HepG2 (cell line): ENCODE measurements at regions not wholly inside any gene's neighbourhood (a gene's known extent, or its start where the extent isn't known, plus 50 kb on each side); places are given as distances from the start of the nearest gene placed in this dataset.

ENCODE experiments used
- ATAC-seq: fragments of 200-7000 bp; cut with Tn5 transposase; 3 replicates; pipeline ENCODE4 v1.9.1; 2020; ENCODE audit warnings: mild to moderate bottlenecking, moderate library complexity
- BruUV-seq: library from RNA; stranded (reverse); fragments of 400-500 nt; replicated peaks from 2 replicates; lab custom pipeline; 2021; lab: Mats Ljungman, UMichigan
- CTCF ChIA-PET: fragments of 300-600 bp; formaldehyde crosslinking; extraction: SDS; loops from one replicate; lab custom pipeline; 2021; ENCODE audit warnings: low total read pairs, inconsistent platforms, low intra/inter-chr PET ratio; lab: Yijun Ruan, JAX
- POLR2A ChIA-PET: fragments of 350-600 bp; sonication (Branson Sonifier 250); formaldehyde crosslinking; loops from one replicate; lab custom pipeline; 2020; ENCODE audit warnings: antibody characterized with exemption, inconsistent platforms; lab: Yijun Ruan, JAX
- DNase-seq: peaks from one replicate; pipeline ENCODE4 v3.0.0-alpha.2; 2015; ENCODE audit warnings: low spot score
- FAIRE-seq: peaks from 3 replicates; lab custom pipeline; 2011; peaks lifted over from hg19 to GRCh38; lab: Jason Lieb, UNC
- H2AFZ ChIP-seq: one replicate; pipeline ENCODE4 v1.6.1; 2011; ENCODE audit warnings: low read length, inconsistent platforms
- H3K27ac ChIP-seq: fragments of 300-600 bp; 3 replicates; pipeline ENCODE4 v1.8.0; 2011; ENCODE audit warnings: mixed run types, mild to moderate bottlenecking, mixed read lengths, low read length, inconsistent platforms; ENCODE audit not compliant: insufficient read depth; ENCODE audit errors: extremely low read length
- H3K27me3 ChIP-seq, 2 experiments: fragments of 200-600 bp in 1 of 2; 2 replicates in 1 of 2; 3 replicates in 1 of 2; pipeline versions ENCODE4 v1.6.0 to v1.8.0; 2011; ENCODE audit warnings: low read length in 2 of 2, mild to moderate bottlenecking in 2 of 2, moderate library complexity in 2 of 2, inconsistent platforms in 1 of 2; ENCODE audit not compliant: insufficient read depth in 2 of 2, control insufficient read depth in 1 of 2
- H3K36me3 ChIP-seq, 2 experiments: fragments of 200-600 bp in 1 of 2; replicated peaks in 1 of 2; 2 replicates in 1 of 2; 3 replicates in 1 of 2; pipeline versions ENCODE4 v1.5.1 to v1.8.0; 2011; ENCODE audit warnings: low read length in 2 of 2, inconsistent platforms in 1 of 2; ENCODE audit not compliant: insufficient read depth in 2 of 2, control insufficient read depth in 1 of 2
- H3K4me1 ChIP-seq: 2 replicates; pipeline ENCODE4 v1.5.1; 2012; ENCODE audit warnings: low read length, inconsistent platforms; ENCODE audit not compliant: insufficient read depth
- H3K4me2 ChIP-seq: 2 replicates; pipeline ENCODE4 v1.6.0; 2011; ENCODE audit warnings: low read depth, low read length, inconsistent platforms
- H3K4me3 ChIP-seq, 3 experiments: fragments of 200-600 bp in 1 of 3; sonication (generic), shearing (Covaris generic) in 1 of 3; replicated peaks in 1 of 3; 2 replicates each; pipeline ENCODE4 v1.5.1; 2011 to 2016; ENCODE audit warnings: low read length in 3 of 3, inconsistent platforms in 2 of 3, low read depth in 2 of 3, mild to moderate bottlenecking in 2 of 3, control low read depth in 1 of 3, mixed read lengths in 1 of 3; ENCODE audit not compliant: insufficient read depth in 1 of 3
- H3K79me2 ChIP-seq: one replicate; pipeline ENCODE4 v1.6.1; 2011; ENCODE audit warnings: low read length, inconsistent platforms; ENCODE audit not compliant: insufficient read depth
- H3K9ac ChIP-seq: 2 replicates; pipeline ENCODE4 v1.6.0; 2011; ENCODE audit warnings: mild to moderate bottlenecking, low read depth, low read length, inconsistent platforms; ENCODE audit not compliant: insufficient read depth
- H3K9me3 ChIP-seq: 2 replicates; pipeline ENCODE4 v1.5.1; 2012; ENCODE audit warnings: mild to moderate bottlenecking, low read length
- H4K20me1 ChIP-seq: 2 replicates; pipeline ENCODE4 v1.6.0; 2011; ENCODE audit warnings: inconsistent platforms, mild to moderate bottlenecking, low read length, moderate library complexity; ENCODE audit not compliant: insufficient read depth
- BCL6 ChIP-seq: IDR thresholded peaks from 2 replicates; pipeline ENCODE4 v1.6.1; 2016; ENCODE audit warnings: missing genetic modification reagents, missing compliant biosample characterization
- CEBPB ChIP-seq: IDR thresholded peaks from 2 replicates; pipeline ENCODE4 v1.6.1; 2011; ENCODE audit warnings: low read depth, low read length, improper control_type of control experiment, borderline replicate concordance
- FOXC1 ChIP-seq: sonication (generic); formaldehyde crosslinking; IDR thresholded peaks from 2 replicates; pipeline ENCODE4 v1.8.0; 2022; ENCODE audit warnings: mild to moderate bottlenecking, missing genetic modification reagents, borderline replicate concordance
- GTF2F1 ChIP-seq: fragments of 150-350 bp; IDR thresholded peaks from 2 replicates; pipeline ENCODE4 v1.6.1; 2014; ENCODE audit warnings: low read length
- IRX3 ChIP-seq: sonication (generic); formaldehyde crosslinking; IDR thresholded peaks from 2 replicates; pipeline ENCODE4 v1.8.1; 2023; ENCODE audit warnings: mild to moderate bottlenecking, low read depth, missing genetic modification reagents, borderline replicate concordance
- KLF15 ChIP-seq: sonication (generic); formaldehyde crosslinking; IDR thresholded peaks from 2 replicates; pipeline ENCODE4 v1.8.1; 2023; ENCODE audit warnings: borderline replicate concordance, mild to moderate bottlenecking, inconsistent platforms, missing genetic modification reagents, mixed read lengths
- MEF2D ChIP-seq: sonication (generic); formaldehyde crosslinking; IDR thresholded peaks from 2 replicates; pipeline ENCODE4 v1.5.1; 2020; ENCODE audit warnings: mild to moderate bottlenecking, missing genetic modification reagents
- NFAT5 ChIP-seq: sonication (generic); formaldehyde crosslinking; IDR thresholded peaks from 2 replicates; pipeline ENCODE4 v1.4.0; 2020; ENCODE audit warnings: missing genetic modification reagents
- RXRB ChIP-seq: IDR thresholded peaks from 2 replicates; pipeline ENCODE4 v1.6.1; 2016; ENCODE audit warnings: borderline replicate concordance, missing genetic modification reagents, missing compliant biosample characterization
- SMAD9 ChIP-seq: sonication (generic); formaldehyde crosslinking; IDR thresholded peaks from 2 replicates; pipeline ENCODE4 v1.5.1; 2020; ENCODE audit warnings: mild to moderate bottlenecking, missing genetic modification reagents
- U2AF2 ChIP-seq: fragments of 200-400 bp; formaldehyde crosslinking; IDR thresholded peaks from 2 replicates; pipeline ENCODE4 v1.6.1; 2017; ENCODE audit warnings: low read depth, mild to moderate bottlenecking, low read length
- ZNF317 ChIP-seq: sonication (generic); formaldehyde crosslinking; IDR thresholded peaks from 2 replicates; pipeline ENCODE4 v1.5.0; 2020; ENCODE audit warnings: mild to moderate bottlenecking, missing genetic modification reagents
- ZNF33B ChIP-seq: sonication (generic); formaldehyde crosslinking; IDR thresholded peaks from 2 replicates; pipeline ENCODE4 v1.5.1; 2020; ENCODE audit warnings: mild to moderate bottlenecking, missing genetic modification reagents
- ZNF34 ChIP-seq: sonication (generic); formaldehyde crosslinking; IDR thresholded peaks from 2 replicates; pipeline ENCODE4 v1.4.0; 2020; ENCODE audit warnings: mild to moderate bottlenecking, missing genetic modification reagents, borderline replicate concordance
- ZNF354B ChIP-seq: sonication (generic); formaldehyde crosslinking; IDR thresholded peaks from 2 replicates; pipeline ENCODE4 v1.8.0; 2022; ENCODE audit warnings: mild to moderate bottlenecking, missing genetic modification reagents
- ZNF510 ChIP-seq: sonication (generic); formaldehyde crosslinking; IDR thresholded peaks from 2 replicates; pipeline ENCODE4 v1.4.0; 2020; ENCODE audit warnings: low read depth, mild to moderate bottlenecking, missing genetic modification reagents
- WGBS: methylation state at CpG from one replicate; pipeline ENCODE4 v1.1.6; 2017; ENCODE audit warnings: low lambda C conversion rate; 5-methylcytosine and 5-hydroxymethylcytosine counted together
- in situ Hi-C: cut with HindIII; loops from 2 replicates; pipeline ENCODE4 v1.10.0; 2017; ENCODE audit warnings: low pct_unique_long_range_greater_than_20kb; ENCODE audit not compliant: extremely low pct_ligation_motif_present
- intact Hi-C: fragments of 100-400 bp; cut with micrococcal nuclease; formaldehyde crosslinking; loops from one replicate; pipeline ENCODE4 v1.10.0; 2022; ENCODE audit not compliant: unreplicated experiment
- TF ChIP-seq, protein P1 (sequence below): fragments of 450-650 bp; IDR thresholded peaks from 2 replicates; pipeline ENCODE4 v1.6.1; 2017
- TF ChIP-seq, protein P2 (sequence below): sonication (generic); formaldehyde crosslinking; IDR thresholded peaks from 2 replicates; pipeline ENCODE4 v1.8.1; 2022; ENCODE audit warnings: mild to moderate bottlenecking, missing genetic modification reagents

DNA sequence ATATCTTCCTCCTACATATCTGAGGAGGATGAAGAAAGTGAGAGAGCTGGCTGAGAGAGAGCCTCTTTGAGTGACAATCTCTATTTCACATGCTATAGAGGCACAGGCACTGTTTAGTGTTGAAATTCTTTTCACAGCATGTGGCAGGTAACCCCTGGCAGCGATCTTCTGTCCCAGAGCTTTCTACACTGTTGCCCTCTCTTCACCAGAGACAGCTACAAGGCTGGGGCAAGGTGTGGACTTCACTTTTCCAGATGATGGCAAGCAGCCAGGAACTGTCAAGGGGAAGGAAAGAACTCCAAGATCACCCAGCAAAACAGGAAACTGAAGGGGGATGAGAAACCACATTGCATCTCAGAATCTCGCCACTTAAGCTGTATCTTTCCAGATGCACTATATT lies 205.2 kb downstream of the CAAP1 start (continued):
- TF ChIP-seq, protein P1, sequence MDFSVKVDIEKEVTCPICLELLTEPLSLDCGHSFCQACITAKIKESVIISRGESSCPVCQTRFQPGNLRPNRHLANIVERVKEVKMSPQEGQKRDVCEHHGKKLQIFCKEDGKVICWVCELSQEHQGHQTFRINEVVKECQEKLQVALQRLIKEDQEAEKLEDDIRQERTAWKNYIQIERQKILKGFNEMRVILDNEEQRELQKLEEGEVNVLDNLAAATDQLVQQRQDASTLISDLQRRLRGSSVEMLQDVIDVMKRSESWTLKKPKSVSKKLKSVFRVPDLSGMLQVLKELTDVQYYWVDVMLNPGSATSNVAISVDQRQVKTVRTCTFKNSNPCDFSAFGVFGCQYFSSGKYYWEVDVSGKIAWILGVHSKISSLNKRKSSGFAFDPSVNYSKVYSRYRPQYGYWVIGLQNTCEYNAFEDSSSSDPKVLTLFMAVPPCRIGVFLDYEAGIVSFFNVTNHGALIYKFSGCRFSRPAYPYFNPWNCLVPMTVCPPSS, result no peak
- TF ChIP-seq ZNF510 (CRISPR knock-in tag) (no peak), ZNF33B (no peak), RXRB (CRISPR knock-in tag) (no peak), ZNF34 (CRISPR knock-in tag) (no peak), CEBPB (no peak), NFAT5 (CRISPR knock-in tag) (no peak)

DNA sequence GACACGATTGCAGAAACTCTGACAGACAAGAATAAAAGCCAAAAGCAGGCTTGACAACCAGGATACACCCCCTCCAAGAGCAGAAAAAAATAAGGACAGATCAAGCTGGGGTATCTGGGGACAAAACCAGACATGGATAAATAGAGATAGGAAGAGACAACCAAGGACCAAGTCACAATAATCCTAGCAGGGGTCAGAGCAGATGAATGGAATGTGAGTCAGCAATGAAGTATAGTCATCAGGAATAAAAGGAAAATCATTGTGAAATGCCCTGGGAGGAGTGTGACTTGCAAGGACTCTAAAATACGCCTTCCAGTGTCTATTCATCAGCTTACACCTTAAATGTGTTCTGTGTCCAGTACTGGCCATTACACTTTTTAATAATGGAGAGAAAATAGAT lies 206.8 kb downstream of the CAAP1 start:
- CTCF ChIA-PET, result no interaction called here
- TF ChIP-seq BCL6 (CRISPR knock-in tag) (no peak), MEF2D (no peak), GTF2F1 (no peak), ZNF354B (CRISPR knock-in tag) (no peak), KLF15 (CRISPR knock-in tag) (no peak), U2AF2 (no peak), FOXC1 (CRISPR knock-in tag) (no peak), ZNF317 (CRISPR knock-in tag) (no peak), IRX3 (CRISPR knock-in tag) (no peak), SMAD9 (CRISPR knock-in tag) (no peak)
- TF ChIP-seq, protein P2, sequence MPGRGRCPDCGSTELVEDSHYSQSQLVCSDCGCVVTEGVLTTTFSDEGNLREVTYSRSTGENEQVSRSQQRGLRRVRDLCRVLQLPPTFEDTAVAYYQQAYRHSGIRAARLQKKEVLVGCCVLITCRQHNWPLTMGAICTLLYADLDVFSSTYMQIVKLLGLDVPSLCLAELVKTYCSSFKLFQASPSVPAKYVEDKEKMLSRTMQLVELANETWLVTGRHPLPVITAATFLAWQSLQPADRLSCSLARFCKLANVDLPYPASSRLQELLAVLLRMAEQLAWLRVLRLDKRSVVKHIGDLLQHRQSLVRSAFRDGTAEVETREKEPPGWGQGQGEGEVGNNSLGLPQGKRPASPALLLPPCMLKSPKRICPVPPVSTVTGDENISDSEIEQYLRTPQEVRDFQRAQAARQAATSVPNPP (CRISPR knock-in tag), result no peak

More for the DNA sequence above, 206.8 kb downstream of the CAAP1 start:
- Histone ChIP-seq H3K9ac (no peak overlapping the region), H3K4me1 (no peaks in the 10 kb centered on the region), H4K20me1 (no peaks in the 10 kb centered on the region), H3K79me2 (no peaks in the 10 kb centered on the region), H3K4me2 (no peak overlapping the region), H3K4me3 (no peak overlapping the region), H3K27ac (no peak overlapping the region), H3K9me3 (no peaks in the 10 kb centered on the region), H2AFZ (no peak overlapping the region), H3K36me3 (no peaks in the 10 kb centered on the region), H3K27me3 (no peaks in the 10 kb centered on the region)
- in situ Hi-C loops (no loop called here), intact Hi-C loops (no loop called here)
- FAIRE-seq, result no peak
- 4% methylated on average over 2 of the region's 2 CpGs for WGBS
- POLR2A ChIA-PET, result no interaction called here
- no peak for ATAC-seq
- no peak for DNase-seq
- no TSS peak for BruUV-seq
